ENCODE measurements at regions not wholly inside any gene's neighbourhood (a gene's known extent, or its start where the extent isn't known, plus 50 kb on each side); places are given as distances from the start of the nearest gene placed in this dataset.

DNA sequence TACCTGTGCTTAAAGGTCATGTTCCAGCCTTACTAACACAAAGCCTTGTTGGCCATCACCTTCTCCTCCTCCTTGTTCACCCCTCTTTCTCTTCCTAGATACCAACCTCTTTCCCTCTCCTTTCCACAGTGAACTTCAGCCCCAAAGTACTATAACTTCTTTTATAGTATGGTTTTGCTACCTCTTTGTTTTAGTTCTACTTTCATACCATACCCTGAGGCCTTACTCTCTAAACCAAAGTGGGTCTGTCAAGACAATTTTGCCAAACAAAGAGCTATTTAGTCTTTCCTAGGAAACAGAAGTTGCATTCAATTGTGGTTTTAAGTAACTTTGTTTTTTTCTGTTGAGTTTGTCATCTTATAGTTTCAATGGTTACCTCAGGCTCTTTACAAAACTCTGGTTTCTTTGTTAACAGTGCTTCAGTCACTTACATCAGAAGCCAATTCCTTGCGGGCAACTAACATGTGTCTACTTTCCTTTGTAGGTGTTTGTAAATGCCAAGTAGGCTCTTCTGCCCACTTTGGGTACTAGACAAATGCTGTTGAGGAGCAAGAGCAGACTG, 623.9 kb upstream of the PKN2 start:
- ATAC-seq, result no peak
- TF ChIP-seq ZFP30 (CRISPR knock-in tag; IDR thresholded peaks at IDR 0.05) (no peak), TCF4 (CRISPR knock-in tag; IDR thresholded peaks at IDR 0.05; ENCODE audit: borderline replicate concordance) (no peak), OSR1 (CRISPR knock-in tag; IDR thresholded peaks at IDR 0.05) (no peak), BACH2 (CRISPR knock-in tag; IDR thresholded peaks at IDR 0.05; ENCODE audit: borderline replicate concordance) (no peak), ZNF565 (CRISPR knock-in tag; conservative IDR thresholded peaks at IDR 0.05; ENCODE audit: low read depth) (no peak), PPARA (CRISPR knock-in tag; IDR thresholded peaks at IDR 0.05; ENCODE audit: borderline replicate concordance) (no peak), RARB (CRISPR knock-in tag; IDR thresholded peaks at IDR 0.05) (no peak)
- TF ChIP-seq, protein P1, sequence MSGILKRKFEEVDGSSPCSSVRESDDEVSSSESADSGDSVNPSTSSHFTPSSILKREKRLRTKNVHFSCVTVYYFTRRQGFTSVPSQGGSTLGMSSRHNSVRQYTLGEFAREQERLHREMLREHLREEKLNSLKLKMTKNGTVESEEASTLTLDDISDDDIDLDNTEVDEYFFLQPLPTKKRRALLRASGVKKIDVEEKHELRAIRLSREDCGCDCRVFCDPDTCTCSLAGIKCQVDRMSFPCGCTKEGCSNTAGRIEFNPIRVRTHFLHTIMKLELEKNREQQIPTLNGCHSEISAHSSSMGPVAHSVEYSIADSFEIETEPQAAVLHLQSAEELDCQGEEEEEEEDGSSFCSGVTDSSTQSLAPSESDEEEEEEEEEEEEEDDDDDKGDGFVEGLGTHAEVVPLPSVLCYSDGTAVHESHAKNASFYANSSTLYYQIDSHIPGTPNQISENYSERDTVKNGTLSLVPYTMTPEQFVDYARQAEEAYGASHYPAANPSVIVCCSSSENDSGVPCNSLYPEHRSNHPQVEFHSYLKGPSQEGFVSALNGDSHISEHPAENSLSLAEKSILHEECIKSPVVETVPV (CRISPR knock-in tag; IDR thresholded peaks at IDR 0.05), result no peak
- TF ChIP-seq, protein P2, sequence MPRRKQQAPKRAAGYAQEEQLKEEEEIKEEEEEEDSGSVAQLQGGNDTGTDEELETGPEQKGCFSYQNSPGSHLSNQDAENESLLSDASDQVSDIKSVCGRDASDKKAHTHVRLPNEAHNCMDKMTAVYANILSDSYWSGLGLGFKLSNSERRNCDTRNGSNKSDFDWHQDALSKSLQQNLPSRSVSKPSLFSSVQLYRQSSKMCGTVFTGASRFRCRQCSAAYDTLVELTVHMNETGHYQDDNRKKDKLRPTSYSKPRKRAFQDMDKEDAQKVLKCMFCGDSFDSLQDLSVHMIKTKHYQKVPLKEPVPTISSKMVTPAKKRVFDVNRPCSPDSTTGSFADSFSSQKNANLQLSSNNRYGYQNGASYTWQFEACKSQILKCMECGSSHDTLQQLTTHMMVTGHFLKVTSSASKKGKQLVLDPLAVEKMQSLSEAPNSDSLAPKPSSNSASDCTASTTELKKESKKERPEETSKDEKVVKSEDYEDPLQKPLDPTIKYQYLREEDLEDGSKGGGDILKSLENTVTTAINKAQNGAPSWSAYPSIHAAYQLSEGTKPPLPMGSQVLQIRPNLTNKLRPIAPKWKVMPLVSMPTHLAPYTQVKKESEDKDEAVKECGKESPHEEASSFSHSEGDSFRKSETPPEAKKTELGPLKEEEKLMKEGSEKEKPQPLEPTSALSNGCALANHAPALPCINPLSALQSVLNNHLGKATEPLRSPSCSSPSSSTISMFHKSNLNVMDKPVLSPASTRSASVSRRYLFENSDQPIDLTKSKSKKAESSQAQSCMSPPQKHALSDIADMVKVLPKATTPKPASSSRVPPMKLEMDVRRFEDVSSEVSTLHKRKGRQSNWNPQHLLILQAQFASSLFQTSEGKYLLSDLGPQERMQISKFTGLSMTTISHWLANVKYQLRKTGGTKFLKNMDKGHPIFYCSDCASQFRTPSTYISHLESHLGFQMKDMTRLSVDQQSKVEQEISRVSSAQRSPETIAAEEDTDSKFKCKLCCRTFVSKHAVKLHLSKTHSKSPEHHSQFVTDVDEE (CRISPR knock-in tag; IDR thresholded peaks at IDR 0.05), result no peak
- TF ChIP-seq, protein P3, sequence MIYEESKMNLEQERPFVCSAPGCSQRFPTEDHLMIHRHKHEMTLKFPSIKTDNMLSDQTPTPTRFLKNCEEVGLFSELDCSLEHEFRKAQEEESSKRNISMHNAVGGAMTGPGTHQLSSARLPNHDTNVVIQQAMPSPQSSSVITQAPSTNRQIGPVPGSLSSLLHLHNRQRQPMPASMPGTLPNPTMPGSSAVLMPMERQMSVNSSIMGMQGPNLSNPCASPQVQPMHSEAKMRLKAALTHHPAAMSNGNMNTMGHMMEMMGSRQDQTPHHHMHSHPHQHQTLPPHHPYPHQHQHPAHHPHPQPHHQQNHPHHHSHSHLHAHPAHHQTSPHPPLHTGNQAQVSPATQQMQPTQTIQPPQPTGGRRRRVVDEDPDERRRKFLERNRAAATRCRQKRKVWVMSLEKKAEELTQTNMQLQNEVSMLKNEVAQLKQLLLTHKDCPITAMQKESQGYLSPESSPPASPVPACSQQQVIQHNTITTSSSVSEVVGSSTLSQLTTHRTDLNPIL (CRISPR knock-in tag; IDR thresholded peaks at IDR 0.05; ENCODE audit: low read depth), result no peak

DNA sequence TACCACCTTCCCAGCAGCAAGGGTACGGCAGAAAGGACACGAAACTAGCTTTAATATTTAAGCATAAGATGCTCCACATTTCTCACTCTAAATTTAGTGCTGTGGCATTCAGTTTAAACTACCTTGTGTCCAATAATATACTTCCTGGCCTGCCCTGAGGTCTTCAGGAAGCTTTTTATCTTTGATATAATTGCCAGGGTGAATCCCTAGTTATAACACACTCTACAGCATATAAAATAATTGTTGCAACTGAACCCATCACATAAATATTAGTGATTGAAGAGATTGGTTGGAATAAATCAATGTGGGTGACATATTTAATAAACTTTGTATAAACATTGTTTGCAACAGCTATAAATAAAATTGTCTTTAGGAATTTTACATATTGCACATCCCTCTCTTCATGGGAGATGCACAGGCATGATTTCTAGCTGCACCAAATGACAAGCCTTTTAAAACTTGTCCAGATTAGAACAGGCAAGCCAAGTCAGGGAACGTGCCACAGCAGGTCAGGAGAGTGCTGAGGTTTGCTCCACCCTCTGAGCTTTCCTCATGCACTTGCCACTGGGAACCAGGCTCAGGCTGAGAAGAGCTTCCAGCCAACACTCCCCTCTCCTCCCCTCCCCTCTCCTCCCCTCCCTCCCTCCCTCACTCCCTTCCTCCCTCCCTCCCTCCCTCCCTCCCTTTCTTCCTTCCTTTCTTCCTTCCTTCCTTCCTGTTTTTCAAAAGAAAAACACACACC, 623.2 kb upstream of the PKN2 start:
- ATAC-seq, result peak; percentile 46
- TF ChIP-seq, protein P1 (CRISPR knock-in tag; IDR thresholded peaks at IDR 0.05), result no peak
- no peak for TF ChIP-seq GLIS3 (CRISPR knock-in tag; IDR thresholded peaks at IDR 0.05)
- no peak for TF ChIP-seq ZNF8 (CRISPR knock-in tag; IDR thresholded peaks at IDR 0.05)
- no peak for TF ChIP-seq TCF4 (CRISPR knock-in tag; IDR thresholded peaks at IDR 0.05; ENCODE audit: borderline replicate concordance)
- no peak for TF ChIP-seq ESRRG (CRISPR knock-in tag; IDR thresholded peaks at IDR 0.05)
- TF ChIP-seq ZNF565 (CRISPR knock-in tag; conservative IDR thresholded peaks at IDR 0.05; ENCODE audit: low read depth), result no peak
- no peak for TF ChIP-seq SNAI2 (CRISPR knock-in tag; IDR thresholded peaks at IDR 0.05)
- no peak for TF ChIP-seq ARNTL (CRISPR knock-in tag; IDR thresholded peaks at IDR 0.05; ENCODE audit: borderline replicate concordance, low read depth)
- TF ChIP-seq RARB (CRISPR knock-in tag; IDR thresholded peaks at IDR 0.05), result no peak
- no peak for TF ChIP-seq CSDC2 (CRISPR knock-in tag; IDR thresholded peaks at IDR 0.05)
- no peak for TF ChIP-seq ZNF70 (CRISPR knock-in tag; IDR thresholded peaks at IDR 0.05)
- no peak for TF ChIP-seq ZFP30 (CRISPR knock-in tag; IDR thresholded peaks at IDR 0.05)
- TF ChIP-seq, protein P3 (CRISPR knock-in tag; IDR thresholded peaks at IDR 0.05; ENCODE audit: low read depth), result no peak
- TF ChIP-seq BACH2 (CRISPR knock-in tag; IDR thresholded peaks at IDR 0.05; ENCODE audit: borderline replicate concordance), result no peak
- no peak for TF ChIP-seq PPARA (CRISPR knock-in tag; IDR thresholded peaks at IDR 0.05; ENCODE audit: borderline replicate concordance)
- TF ChIP-seq ZC3H10 (CRISPR knock-in tag; IDR thresholded peaks at IDR 0.05), result no peak
- TF ChIP-seq, protein P4, sequence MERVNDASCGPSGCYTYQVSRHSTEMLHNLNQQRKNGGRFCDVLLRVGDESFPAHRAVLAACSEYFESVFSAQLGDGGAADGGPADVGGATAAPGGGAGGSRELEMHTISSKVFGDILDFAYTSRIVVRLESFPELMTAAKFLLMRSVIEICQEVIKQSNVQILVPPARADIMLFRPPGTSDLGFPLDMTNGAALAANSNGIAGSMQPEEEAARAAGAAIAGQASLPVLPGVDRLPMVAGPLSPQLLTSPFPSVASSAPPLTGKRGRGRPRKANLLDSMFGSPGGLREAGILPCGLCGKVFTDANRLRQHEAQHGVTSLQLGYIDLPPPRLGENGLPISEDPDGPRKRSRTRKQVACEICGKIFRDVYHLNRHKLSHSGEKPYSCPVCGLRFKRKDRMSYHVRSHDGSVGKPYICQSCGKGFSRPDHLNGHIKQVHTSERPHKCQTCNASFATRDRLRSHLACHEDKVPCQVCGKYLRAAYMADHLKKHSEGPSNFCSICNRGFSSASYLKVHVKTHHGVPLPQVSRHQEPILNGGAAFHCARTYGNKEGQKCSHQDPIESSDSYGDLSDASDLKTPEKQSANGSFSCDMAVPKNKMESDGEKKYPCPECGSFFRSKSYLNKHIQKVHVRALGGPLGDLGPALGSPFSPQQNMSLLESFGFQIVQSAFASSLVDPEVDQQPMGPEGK (CRISPR knock-in tag; IDR thresholded peaks at IDR 0.05; ENCODE audit: borderline replicate concordance), result no peak
- TF ChIP-seq, protein P5, sequence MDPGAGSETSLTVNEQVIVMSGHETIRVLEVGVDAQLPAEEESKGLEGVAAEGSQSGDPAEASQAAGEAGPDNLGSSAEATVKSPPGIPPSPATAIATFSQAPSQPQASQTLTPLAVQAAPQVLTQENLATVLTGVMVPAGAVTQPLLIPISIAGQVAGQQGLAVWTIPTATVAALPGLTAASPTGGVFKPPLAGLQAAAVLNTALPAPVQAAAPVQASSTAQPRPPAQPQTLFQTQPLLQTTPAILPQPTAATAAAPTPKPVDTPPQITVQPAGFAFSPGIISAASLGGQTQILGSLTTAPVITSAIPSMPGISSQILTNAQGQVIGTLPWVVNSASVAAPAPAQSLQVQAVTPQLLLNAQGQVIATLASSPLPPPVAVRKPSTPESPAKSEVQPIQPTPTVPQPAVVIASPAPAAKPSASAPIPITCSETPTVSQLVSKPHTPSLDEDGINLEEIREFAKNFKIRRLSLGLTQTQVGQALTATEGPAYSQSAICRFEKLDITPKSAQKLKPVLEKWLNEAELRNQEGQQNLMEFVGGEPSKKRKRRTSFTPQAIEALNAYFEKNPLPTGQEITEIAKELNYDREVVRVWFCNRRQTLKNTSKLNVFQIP (CRISPR knock-in tag; IDR thresholded peaks at IDR 0.05; ENCODE audit: borderline replicate concordance, low read depth), result no peak
